Kidney glomerular epithelial cell (primary cell): ENCODE measurements at regions not wholly inside any gene's neighbourhood (a gene's known extent, or its start where the extent isn't known, plus 50 kb on each side); places are given as distances from the start of the nearest gene placed in this dataset.
A peak's percentile ranks its signal among the peaks of the same experiment; 100 is the strongest.

Experiments used
- DNase-seq: peaks from one replicate; lab custom pipeline; 2025; lab: John Stamatoyannopoulos, UW

DNA sequence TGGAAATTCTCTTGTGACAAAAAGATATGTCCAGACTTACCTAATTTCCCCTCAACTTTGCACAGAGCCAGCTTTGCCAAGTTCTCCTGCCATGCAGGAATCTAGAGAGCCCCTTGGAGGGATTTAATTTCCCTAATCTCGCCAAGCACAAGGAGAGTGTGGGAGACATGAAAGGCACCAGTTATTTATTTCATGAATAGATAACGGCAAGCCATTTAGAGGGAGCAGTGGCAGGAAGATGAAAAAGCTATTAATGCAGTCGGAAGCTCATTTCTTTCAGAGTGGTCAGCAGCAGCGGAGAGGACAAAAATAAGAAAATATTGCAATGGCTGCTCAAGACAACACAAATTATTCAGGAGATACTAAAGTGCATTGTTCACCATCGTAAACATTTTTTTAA lies 150.9 kb upstream of the WSCD2 start:
- DNase-seq: no peak

DNA sequence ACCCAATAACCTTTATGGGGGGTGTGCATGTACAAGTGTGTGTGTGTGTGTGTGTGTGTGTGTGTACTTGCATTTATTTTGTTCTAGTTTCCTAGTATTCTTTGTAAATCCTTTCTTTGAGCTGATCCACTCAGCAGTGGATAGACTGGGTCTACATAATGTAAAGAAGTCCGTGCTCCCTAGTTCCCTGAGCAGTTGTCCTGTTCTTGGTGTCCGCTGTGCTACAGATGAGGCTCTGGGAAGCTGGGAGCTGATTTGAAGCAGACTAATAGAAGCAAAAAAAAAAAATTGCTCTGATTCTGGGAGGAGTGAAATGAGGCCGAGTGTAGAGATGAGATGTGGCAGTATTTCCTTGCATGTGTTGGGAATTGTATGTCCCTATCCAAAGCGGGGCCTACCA lies 150.4 kb upstream of the WSCD2 start:
- no peak for DNase-seq

- no peak for DNase-seq
These were observed 145.2 kb upstream of the WSCD2 start for GRCh38 chr12:107983756-107984472.

DNA sequence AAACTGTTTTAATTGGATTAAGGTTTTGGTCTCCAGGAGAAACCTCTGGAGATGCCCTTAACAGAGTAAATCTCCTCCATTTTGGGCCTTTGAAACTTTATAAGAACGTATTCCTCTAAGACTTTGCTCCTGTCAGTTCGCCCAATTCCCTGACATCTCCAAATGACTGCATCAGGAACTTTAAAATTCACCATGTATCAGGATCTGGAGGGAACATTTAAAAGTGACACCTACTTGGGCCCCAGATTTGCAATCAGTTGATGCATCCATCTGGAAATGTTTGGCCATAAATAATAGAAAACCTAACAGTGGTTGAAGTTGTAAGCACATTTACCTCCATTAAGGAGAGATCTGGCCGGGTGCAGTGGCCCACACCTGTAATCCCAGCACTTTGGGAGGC lies 144.1 kb upstream of the WSCD2 start:
- no peak for DNase-seq

- DNase-seq: no peak
These were observed 142.9 kb upstream of the WSCD2 start for GRCh38 chr12:107986183-107986582.

- DNase-seq: peak; percentile 11
These were observed 138.8 kb upstream of the WSCD2 start for GRCh38 chr12:107990325-107990724.

GRCh38 chr12:107992029-107992428 lies 137.1 kb upstream of the WSCD2 start:
- no peak for DNase-seq

GRCh38 chr12:107992870-107993451 lies 136.1 kb upstream of the WSCD2 start:
- DNase-seq: peak; percentile 62

DNA sequence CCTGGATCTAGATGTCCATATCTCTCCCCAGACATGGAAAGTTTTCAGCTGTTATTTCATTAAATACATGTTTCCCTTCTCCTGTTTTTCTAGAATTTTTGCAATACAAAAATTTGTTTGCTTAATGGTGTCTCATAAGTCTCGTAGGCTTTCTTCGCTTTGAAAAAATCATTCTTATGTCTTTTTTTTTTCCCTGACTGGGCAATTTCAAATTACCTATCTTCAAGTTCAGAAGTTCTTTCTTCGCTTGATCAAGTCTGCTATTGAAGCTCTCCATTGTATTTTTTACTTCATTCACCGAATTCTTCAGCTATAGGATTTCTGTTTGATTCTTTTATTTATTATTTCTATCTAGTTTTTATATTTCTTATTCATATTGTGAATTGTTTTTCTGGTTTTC lies 130.2 kb upstream of the WSCD2 start:
- DNase-seq: no peak

GRCh38 chr12:108000111-108000510 lies 129.0 kb upstream of the WSCD2 start:
- no peak for DNase-seq

GRCh38 chr12:108004319-108004718 lies 124.8 kb upstream of the WSCD2 start:
- DNase-seq: peak; percentile 2

DNA sequence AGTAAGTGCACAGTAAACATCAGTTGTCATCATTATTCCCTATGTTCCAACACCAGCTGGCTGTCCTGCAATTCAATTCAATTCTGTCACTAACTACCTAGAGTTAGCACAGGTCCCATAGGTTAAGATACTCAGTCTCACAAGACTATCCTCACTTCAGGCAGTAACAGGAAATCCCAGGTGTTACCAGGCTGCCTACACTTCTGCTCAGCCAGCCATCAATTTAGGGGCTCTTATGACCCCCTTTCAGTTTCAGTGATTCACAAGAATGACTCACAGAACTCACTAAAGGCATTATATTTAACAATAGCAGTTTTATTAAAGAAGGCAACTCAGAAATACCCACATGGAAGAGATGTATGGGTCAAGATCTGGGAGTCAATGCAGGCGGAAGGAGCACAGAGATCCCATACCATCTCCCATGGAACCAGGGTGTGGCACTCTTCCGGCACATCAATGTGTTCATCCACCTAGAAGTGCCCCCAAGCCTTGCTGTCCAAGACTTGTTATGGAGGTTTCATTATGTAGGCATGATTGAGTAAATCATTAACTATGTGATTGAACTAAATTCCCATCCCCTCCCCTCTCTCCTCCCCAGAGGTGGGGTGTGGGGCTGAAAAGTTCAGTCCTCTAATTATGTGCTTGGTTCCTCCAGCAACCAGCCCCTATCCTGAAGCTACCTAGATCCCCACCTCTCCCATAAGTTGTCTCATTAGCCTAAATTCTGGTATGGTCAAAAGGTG lies 120.8 kb upstream of the WSCD2 start:
- DNase-seq: no peak

- no peak for DNase-seq
These were observed 119.5 kb upstream of the WSCD2 start for GRCh38 chr12:108009442-108010070.

DNA sequence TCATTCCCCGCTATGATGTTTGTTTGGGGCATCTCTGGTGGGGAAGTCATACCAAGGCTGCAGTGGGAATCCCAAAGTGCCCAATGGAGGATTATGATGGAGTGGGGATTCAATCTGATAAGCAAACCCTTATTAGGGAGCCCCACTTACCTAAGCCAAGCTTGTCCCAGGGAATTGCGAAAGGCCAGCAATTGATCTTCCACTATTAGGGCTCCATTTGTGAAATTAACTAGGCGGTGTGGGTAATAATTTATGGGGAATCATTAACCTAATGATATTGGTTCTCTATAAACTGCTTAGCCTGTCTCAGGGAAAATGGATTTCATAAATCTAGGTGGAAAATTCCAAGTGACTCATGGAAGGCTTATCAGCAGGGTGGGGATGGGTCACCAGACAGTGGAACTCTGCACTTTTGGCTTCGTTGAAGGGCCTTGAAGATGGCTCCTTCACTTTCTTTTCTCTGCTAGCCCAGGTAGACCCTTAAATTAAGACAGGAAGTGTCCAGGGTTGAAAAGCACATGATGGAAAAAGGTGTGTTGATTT lies 113.0 kb upstream of the WSCD2 start:
- no peak for DNase-seq

DNA sequence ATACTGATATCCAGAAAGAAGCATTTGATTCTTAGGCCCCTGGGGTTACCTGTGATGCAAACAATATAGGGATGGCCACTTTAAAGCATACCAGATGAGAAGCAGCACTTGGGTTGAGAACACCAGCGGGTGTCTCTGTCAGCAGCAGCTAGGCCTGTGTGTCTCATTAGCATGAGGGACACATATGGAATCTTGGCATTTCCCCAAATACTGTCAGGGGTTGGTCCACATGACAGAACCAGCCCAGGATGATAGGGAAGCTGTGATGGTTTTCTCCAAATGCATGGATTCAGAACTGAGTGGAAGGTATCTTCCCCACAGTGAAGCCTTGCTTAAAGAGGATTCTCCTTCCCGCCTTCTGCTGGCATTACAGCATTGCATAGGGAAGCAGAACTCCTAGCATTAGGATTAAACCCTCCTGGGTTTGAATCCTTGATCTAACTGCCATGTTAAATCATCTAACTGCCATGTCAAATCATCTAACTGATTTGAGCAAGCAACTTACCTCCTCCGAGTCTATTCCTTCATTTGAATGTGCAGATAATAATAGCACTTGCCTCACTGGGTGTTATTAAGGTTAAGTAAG lies 111.5 kb upstream of the WSCD2 start:
- no peak for DNase-seq

DNA sequence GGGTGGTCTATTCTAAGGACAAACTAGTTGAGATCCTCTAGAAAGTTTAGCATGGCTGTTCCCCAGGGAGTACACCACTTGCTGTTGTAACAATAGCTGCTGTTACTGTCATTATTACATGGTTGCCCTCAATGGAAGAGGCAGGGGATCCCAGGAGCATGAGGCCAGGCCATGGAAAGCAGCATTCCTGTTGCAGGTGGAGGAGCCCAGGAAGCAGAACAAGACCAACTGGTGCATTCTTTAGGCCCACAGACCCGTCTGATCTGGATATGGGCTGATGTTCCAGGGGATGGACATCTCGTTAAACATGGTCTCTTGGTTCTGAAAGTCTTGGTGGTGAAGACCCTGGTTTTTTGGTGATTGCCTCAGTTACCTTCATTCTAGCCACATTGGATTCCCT lies 109.2 kb upstream of the WSCD2 start:
- no peak for DNase-seq

GRCh38 chr12:108021141-108021540 lies 107.9 kb upstream of the WSCD2 start:
- DNase-seq: no peak

- DNase-seq: no peak
These were observed 107.1 kb upstream of the WSCD2 start for GRCh38 chr12:108021949-108022522.

- no peak for DNase-seq
These were observed 99.8 kb upstream of the WSCD2 start for GRCh38 chr12:108029051-108029835.

- DNase-seq: no peak
These were observed 96.0 kb upstream of the WSCD2 start for GRCh38 chr12:108033090-108033489.

DNA sequence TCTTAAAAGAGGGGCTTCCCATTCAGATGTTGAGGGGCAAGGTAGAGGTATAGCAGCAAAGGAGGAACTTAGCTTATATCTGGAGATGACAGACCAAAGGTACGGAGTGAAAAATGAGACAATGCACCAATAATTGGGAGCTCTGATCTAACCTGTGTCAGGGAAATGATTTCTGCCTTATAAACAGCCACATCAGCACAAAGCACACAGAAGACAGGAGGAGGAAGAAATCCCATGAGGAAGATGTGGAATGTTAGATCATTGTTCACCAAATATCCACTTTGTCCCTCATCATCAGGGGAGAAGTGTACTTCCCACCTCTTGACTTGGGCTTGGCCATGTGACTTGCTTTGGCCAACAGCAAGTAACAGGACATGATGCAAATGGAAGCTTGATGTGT lies 93.7 kb upstream of the WSCD2 start:
- DNase-seq: no peak
